ENCODE measurements at regions not wholly inside any gene's neighbourhood (a gene's known extent, or its start where the extent isn't known, plus 50 kb on each side); places are given as distances from the start of the nearest gene placed in this dataset.

GRCh38 chr12:125371033-125371432 is 305.8 kb downstream of the AACS start:
- TF ChIP-seq GATA3 (IDR thresholded peaks at IDR 0.05; ENCODE audit: low read depth, low read length) (no peak), GATA2 (IDR thresholded peaks at IDR 0.05; ENCODE audit: low read depth, low read length) (no peak)

GRCh38 chr12:125372085-125372484 is 306.9 kb downstream of the AACS start:
- TF ChIP-seq GATA3 (IDR thresholded peaks at IDR 0.05; ENCODE audit: low read depth, low read length) (no peak), GATA2 (IDR thresholded peaks at IDR 0.05; ENCODE audit: low read depth, low read length) (no peak)

GRCh38 chr12:125373375-125373774 is 308.1 kb downstream of the AACS start:
- no peak for TF ChIP-seq GATA3 (IDR thresholded peaks at IDR 0.05; ENCODE audit: low read depth, low read length)
- TF ChIP-seq GATA2 (IDR thresholded peaks at IDR 0.05; ENCODE audit: low read depth, low read length): no peak

- TF ChIP-seq GATA2 (IDR thresholded peaks at IDR 0.05; ENCODE audit: low read depth, low read length) (no peak), GATA3 (IDR thresholded peaks at IDR 0.05; ENCODE audit: low read depth, low read length) (no peak)
Measured at GRCh38 chr12:125376422-125376821, 311.2 kb downstream of the AACS start.

- no peak for TF ChIP-seq GATA2 (IDR thresholded peaks at IDR 0.05; ENCODE audit: low read depth, low read length)
- no peak for TF ChIP-seq GATA3 (IDR thresholded peaks at IDR 0.05; ENCODE audit: low read depth, low read length)
Measured at GRCh38 chr12:125377093-125377492, 311.9 kb downstream of the AACS start.

- TF ChIP-seq GATA2 (IDR thresholded peaks at IDR 0.05; ENCODE audit: low read depth, low read length) (no peak), GATA3 (IDR thresholded peaks at IDR 0.05; ENCODE audit: low read depth, low read length) (no peak)
Measured at GRCh38 chr12:125381373-125381772, 316.1 kb downstream of the AACS start.

- TF ChIP-seq GATA2 (IDR thresholded peaks at IDR 0.05; ENCODE audit: low read depth, low read length): no peak
- TF ChIP-seq GATA3 (IDR thresholded peaks at IDR 0.05; ENCODE audit: low read depth, low read length): no peak
Measured at GRCh38 chr12:125382926-125383325, 317.7 kb downstream of the AACS start.

GRCh38 chr12:125386652-125387051 is 321.4 kb downstream of the AACS start:
- no peak for TF ChIP-seq GATA2 (IDR thresholded peaks at IDR 0.05; ENCODE audit: low read depth, low read length)
- TF ChIP-seq GATA3 (IDR thresholded peaks at IDR 0.05; ENCODE audit: low read depth, low read length): no peak

GRCh38 chr12:125387206-125387605 is 322.0 kb downstream of the AACS start:
- TF ChIP-seq GATA2 (IDR thresholded peaks at IDR 0.05; ENCODE audit: low read depth, low read length) (no peak), GATA3 (IDR thresholded peaks at IDR 0.05; ENCODE audit: low read depth, low read length) (no peak)

GRCh38 chr12:125389061-125389697 is 323.9 kb downstream of the AACS start:
- TF ChIP-seq GATA2 (IDR thresholded peaks at IDR 0.05; ENCODE audit: low read depth, low read length) (no peak), GATA3 (IDR thresholded peaks at IDR 0.05; ENCODE audit: low read depth, low read length) (no peak)

GRCh38 chr12:125393569-125393968 is 328.3 kb downstream of the AACS start:
- TF ChIP-seq GATA2 (IDR thresholded peaks at IDR 0.05; ENCODE audit: low read depth, low read length) (no peak), GATA3 (IDR thresholded peaks at IDR 0.05; ENCODE audit: low read depth, low read length) (no peak)

- no peak for TF ChIP-seq GATA2 (IDR thresholded peaks at IDR 0.05; ENCODE audit: low read depth, low read length)
- TF ChIP-seq GATA3 (IDR thresholded peaks at IDR 0.05; ENCODE audit: low read depth, low read length): no peak
Measured at GRCh38 chr12:125395583-125396215, 330.5 kb downstream of the AACS start.

- TF ChIP-seq GATA3 (IDR thresholded peaks at IDR 0.05; ENCODE audit: low read depth, low read length): no peak
- TF ChIP-seq GATA2 (IDR thresholded peaks at IDR 0.05; ENCODE audit: low read depth, low read length): no peak
Measured at GRCh38 chr12:125399489-125399888, 334.3 kb downstream of the AACS start.

GRCh38 chr12:125402874-125403789 is 337.9 kb downstream of the AACS start:
- TF ChIP-seq GATA2 (IDR thresholded peaks at IDR 0.05; ENCODE audit: low read depth, low read length) (no peak), GATA3 (IDR thresholded peaks at IDR 0.05; ENCODE audit: low read depth, low read length) (no peak)

Data from SH-SY5Y (cell line).